Ramos (cell line): ENCODE measurements at regions not wholly inside any gene's neighbourhood (a gene's known extent, or its start where the extent isn't known, plus 50 kb on each side); places are given as distances from the start of the nearest gene placed in this dataset.

Experiments used
- in situ Hi-C: fragments of 300-500 bp; cut with MboI; formaldehyde crosslinking; loops from one replicate; pipeline ENCODE4 v1.14.3; 2022; ENCODE audit warnings: low sequenced_read_pairs; ENCODE audit not compliant: unreplicated experiment

GRCh38 chr4:112840061-112840460 lies 203.1 kb downstream of the LARP7 start:
- in situ Hi-C loops: no loop called here

DNA sequence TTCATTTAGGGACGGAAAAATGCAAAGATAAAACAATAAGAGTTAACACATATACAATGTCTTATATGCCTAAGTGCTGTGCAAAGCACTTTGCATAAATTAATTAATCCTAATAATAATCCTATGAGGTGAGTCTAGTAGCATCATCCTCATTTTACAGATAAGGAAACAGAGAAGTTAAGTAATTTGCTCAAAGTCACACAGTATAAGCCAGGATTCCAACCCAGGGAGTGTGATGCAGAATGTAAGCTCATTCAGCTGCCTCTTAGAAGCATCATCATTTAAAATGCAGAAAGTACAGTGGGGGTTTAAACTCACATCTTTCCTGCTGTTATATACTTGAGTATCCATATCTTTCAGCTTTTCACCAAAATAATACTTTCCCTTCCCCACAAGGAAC lies 203.7 kb downstream of the LARP7 start:
- in situ Hi-C loops: no loop called here

GRCh38 chr4:112842513-112842912 lies 205.6 kb downstream of the LARP7 start:
- in situ Hi-C loops: no loop called here

DNA sequence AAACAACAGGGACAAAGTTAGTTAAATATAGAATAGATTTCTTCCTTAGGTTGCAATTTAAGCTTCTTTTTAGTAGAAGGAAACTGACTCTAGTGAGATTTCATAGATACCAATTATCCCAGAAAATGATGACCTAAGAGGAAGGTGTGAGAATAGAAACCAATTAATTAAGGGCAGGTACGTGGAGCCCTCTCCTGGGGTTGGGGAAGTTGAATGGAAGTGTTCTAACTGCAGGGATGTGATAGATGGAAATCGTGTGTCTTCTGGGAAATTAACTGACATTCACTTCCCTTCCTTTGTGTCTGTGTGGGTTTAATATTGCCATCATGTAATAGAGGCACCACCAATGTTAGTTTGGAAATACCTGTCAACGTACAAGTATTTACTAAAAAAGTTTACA lies 204.1 kb upstream of the ANK2 start:
- in situ Hi-C loops: no loop called here

GRCh38 chr4:112847045-112847444 lies 202.4 kb upstream of the ANK2 start:
- in situ Hi-C loops: no loop called here

DNA sequence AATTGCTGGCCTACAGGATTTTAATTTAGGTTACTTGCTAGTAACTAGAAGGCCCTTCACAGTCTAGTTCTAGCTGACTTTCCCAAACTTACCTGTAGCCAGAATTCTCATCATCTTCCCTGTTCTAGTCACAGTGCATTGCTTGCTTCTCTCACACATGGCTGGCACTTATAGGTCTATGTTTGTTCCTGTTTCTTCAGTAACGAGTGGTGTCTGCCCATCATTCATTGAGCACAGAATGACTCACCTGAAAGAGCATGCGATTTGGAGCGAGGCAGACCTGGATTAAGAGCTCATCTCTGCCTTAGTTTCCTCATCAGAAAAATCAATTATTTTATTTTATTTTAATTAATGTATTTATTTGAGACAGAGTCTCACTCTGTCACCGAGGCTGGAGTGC lies 201.7 kb upstream of the ANK2 start:
- in situ Hi-C loops: no loop called here

- in situ Hi-C loops: no loop called here
Observed at GRCh38 chr4:112848911-112849310, 200.5 kb upstream of the ANK2 start.

DNA sequence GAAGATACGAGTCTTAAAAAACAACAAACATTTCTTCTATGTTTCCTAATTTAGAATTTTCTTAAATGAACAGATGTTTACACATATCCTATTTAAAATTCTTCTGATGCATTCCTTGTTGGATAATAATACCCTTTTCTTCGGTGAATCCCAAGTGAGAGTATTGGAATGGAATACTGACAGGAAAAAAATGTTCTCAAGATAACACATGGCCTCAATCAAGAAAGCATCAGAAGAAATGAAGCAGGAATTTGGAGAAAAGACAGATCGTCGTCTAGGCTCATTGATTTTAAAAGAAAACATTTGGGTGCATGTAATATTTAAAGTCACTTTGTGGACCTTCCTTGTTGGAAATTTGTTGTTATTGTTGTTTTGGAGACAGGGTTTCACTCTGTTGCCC lies 196.9 kb upstream of the ANK2 start:
- in situ Hi-C loops: no loop called here

DNA sequence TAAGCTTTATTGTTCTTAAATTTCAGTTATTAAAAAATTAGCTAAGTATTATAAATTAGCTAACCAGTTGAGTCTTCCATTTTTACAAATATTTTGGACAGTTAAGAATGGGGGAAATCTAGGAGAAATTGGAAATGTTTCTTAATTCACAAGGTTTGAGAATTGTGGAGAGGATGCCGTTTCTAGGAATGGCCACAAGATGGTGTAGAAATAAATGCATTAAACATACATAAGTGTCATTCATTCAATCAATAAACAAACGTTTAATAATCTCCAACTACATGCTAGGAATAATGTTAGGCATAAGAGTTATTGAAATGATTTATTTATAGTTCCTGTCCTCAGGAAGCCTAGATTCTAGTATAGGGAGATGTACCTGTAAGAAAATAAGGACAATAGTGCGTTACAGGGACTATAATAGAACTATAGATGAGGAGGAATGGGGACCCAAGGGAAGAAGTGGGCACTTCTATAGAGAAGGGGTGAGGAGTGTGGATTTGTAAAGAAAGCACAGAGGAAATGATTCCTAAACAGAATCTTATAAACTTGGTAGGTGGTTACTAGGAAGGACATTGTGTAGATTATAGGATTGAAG lies 195.7 kb upstream of the ANK2 start:
- in situ Hi-C loops: no loop called here

- in situ Hi-C loops: no loop called here
Observed at GRCh38 chr4:112854420-112854819, 195.0 kb upstream of the ANK2 start.

DNA sequence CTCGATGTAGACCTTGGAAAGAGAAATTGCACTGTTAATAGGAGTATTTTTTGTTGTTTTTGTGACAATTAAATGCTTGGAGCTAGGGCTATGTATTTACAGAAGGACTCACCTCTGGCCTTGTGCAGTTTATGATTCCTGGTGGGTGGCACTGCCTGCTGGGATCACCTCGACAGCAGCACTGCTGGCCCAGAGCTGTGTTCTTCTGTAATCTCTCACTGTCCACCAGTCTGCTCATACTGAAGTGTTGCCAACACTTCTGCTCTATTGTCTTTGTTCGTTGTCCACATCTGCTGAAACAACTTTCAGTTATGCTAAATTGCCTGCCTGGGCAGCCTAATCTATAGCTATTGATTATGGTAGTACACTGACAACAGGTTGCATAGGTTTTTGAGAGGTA lies 194.4 kb upstream of the ANK2 start:
- in situ Hi-C loops: no loop called here

GRCh38 chr4:112857461-112857860 lies 192.0 kb upstream of the ANK2 start:
- in situ Hi-C loops: no loop called here

- in situ Hi-C loops: no loop called here
Observed at GRCh38 chr4:112858751-112859150, 190.7 kb upstream of the ANK2 start.

DNA sequence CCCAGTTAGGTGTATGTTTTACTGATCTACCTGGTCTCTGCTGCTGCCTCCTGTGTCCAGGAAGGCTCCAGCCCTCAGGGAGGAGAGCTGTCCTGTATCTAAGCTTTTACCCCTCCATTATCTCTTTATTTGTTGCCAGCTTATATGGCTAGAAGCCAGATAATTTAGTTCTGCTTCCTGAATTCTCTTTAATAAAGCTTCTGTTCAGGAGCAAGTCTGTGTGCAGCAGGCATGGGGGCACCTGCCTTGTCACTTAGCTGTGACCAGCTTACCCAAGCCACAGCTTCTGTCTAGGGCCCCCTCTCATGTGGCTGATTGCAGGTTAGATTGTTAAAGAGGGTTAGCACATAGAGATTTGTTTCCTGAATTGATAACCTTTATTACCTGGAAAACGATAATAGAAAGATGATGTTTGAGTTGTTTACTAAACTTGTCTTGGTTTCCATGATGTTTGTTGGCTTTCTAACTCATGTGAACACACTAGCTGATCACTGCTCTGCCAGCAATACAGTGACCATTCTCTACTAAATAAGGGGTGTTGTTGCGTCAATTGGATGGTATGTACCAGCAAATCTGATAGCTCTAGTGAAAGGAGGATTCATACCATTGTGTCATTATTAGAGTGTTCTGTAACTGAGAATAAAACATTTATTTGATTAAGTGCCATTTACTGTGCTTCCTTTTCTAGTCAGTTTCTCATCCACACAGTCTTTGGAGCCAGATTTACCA lies 189.8 kb upstream of the ANK2 start:
- in situ Hi-C loops: no loop called here

DNA sequence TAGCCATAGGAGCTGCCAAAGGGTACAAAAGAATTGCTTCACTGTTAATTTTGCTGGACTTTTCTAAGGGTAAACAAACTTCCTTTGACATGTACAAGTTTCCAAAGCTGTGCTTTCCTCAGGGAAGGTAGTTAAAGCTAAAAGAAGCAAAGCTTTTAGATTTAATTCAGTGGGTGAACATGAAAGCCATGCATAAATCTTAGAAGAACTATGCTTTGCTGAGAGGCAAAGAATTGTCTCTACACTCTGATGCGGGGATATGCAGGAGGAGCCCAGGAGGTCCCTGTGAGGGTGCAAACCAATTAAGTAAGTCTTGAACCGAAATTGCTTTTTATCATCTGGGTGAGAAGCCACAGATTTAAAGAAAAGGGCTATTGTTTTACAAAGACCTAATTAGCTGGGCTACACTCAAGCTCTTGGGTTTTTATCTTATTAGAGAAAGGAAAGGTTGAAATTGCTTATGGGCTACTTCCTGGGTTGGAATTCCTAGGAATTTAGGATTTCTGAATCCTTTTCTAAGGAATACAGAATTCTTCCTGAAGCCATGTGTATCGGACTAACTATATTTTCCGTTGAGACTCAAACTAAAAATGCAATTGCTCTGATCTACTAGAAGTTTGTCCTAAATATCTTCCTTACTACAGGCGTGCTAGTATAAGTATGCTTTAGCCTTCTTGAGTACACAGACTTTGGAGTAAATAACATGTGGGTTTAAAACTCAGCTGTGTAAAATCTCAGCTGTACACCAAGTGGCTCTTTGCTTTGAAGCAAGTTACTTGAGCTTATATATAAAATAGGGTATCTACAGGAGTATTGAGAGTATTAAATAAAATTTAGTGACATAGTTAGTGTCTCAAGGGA lies 188.4 kb upstream of the ANK2 start:
- in situ Hi-C loops: no loop called here

- in situ Hi-C loops: no loop called here
Observed at GRCh38 chr4:112861691-112862674, 187.5 kb upstream of the ANK2 start.

DNA sequence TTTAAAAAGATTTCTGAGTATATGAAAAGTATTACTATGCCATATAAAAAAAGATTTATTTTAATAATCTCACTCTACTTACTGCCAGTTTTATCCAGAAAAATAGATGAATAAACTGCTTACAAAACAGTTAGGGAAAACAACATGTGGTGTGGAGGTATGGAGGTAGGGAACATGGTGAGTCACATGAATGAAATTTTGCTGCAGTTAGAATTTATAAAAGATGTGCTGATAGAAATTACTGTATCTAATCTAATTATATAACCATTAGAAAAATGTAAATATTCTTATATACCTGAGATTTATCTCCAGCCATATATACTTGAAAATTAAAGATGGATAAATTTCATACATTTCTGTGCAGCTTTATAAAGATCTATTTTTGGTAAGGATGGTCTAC lies 184.0 kb upstream of the ANK2 start:
- in situ Hi-C loops: no loop called here

GRCh38 chr4:112876316-112876715 lies 173.1 kb upstream of the ANK2 start:
- in situ Hi-C loops: no loop called here

- in situ Hi-C loops: no loop called here
Observed at GRCh38 chr4:112881842-112882241, 167.6 kb upstream of the ANK2 start.

DNA sequence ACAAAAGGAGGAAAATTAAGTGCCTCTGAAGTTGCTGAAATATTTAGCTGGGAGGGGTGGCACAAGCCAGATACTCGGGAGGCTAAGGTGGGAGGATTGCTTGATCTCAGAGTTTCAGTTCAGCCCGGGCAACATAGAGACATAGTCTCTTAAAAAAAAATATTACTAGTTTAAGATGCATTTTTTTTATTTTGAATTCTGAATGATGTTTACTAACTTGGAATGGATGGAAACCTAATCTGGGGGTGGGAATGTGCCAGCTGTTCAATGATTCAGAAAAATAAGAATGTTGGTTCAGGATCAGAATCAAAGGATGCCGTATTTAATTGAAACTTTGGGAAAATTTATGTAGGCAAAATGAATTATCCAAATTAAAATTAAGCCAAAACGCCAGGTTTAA lies 167.2 kb upstream of the ANK2 start:
- in situ Hi-C loops: no loop called here
